ENCODE measurements at regions not wholly inside any gene's neighbourhood (a gene's known extent, or its start where the extent isn't known, plus 50 kb on each side); places are given as distances from the start of the nearest gene placed in this dataset.

DNA sequence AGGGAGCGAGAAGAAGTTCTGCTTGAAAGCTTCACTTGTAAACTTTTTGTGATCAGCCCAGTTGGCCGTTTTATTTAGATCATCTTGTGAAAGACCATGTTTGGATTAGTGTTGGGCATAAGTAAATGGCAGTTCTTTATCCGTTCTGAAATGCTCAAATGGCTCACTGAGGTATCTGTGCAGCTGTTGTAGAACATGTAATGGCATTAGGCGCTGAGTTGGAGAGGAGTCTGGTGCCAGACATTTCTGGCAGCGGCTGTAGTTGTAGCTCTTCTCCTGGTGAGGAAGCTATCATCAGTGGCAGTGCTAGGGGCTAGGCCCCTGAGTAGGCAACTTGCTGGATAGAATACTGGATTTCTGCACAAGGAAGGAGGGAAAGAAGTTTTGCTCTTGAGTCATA, 321.6 kb downstream of the LMO4 start:
- peaks cover 4% of the 10 kb centered on the region for H3K9me3 Mint-ChIP-seq (ENCODE audit: unreplicated experiment)
- no peaks in the 10 kb centered on the region for H3K36me3 Mint-ChIP-seq (ENCODE audit: low read depth, unreplicated experiment)
- Histone ChIP-seq H3K4me3 (ENCODE audit: insufficient read depth, low read depth, low read length) (no peak overlapping the region), H3K4me1 (ENCODE audit: insufficient read depth, low read length) (peaks cover under 1% of the 10 kb centered on the region), H3K79me2 (ENCODE audit: insufficient read depth, low read length) (no peaks in the 10 kb centered on the region), H3K27me3 (ENCODE audit: insufficient read depth, low read length) (no peaks in the 10 kb centered on the region), H2AFZ (ENCODE audit: low read depth, low read length) (no peak overlapping the region), H3K36me3 (ENCODE audit: insufficient read depth, low read length) (no peaks in the 10 kb centered on the region), H4K20me1 (ENCODE audit: insufficient read depth, low read length) (no peaks in the 10 kb centered on the region), H3K9ac (ENCODE audit: low read length) (no peak overlapping the region), H3K27ac (ENCODE audit: low read depth, low read length) (no peak overlapping the region), H3K4me2 (ENCODE audit: low read length) (no peak overlapping the region), H3K9me3 (ENCODE audit: insufficient read depth, low read depth, low read length) (no peaks in the 10 kb centered on the region)
- H3K4me3 Mint-ChIP-seq (ENCODE audit: unreplicated experiment) = no peak overlapping the region
- peaks cover under 1% of the 10 kb centered on the region for H3K4me1 Mint-ChIP-seq (ENCODE audit: low read depth, unreplicated experiment)
- TF ChIP-seq CTCF (IDR thresholded peaks at IDR 0.05; ENCODE audit: insufficient read depth, low read depth, low read length) (no peak), EZH2 (IDR thresholded peaks at IDR 0.05; ENCODE audit: insufficient read depth, low read length) (no peak)
- no peak overlapping the region for H3K27ac Mint-ChIP-seq (ENCODE audit: unreplicated experiment)
- H3K27me3 Mint-ChIP-seq (ENCODE audit: low read depth, unreplicated experiment) = no peaks in the 10 kb centered on the region
- FAIRE-seq (no peak), DNase-seq (ENCODE audit: low read depth) (no peak)

DNA sequence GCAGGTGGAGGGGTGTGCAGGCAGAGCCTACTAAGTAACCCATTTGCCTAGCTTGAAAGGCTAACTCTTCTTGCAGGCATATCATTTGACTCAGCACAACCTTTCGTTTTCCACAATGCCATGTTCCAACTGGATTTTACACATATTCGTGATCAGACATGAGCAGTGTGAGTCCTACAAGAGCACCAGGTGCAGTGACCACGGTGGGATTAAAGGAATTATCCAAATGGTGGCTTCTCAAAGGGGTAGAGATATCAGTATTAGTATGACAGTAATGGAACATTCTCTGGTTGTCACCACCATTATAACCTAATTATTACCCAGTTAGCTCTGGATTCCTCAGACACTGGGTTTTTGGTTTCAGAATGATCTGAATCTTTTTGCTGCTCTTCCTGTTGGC, 323.5 kb downstream of the LMO4 start:
- Histone ChIP-seq H2AFZ (ENCODE audit: low read depth, low read length) (no peak overlapping the region), H3K4me2 (ENCODE audit: low read length) (no peak overlapping the region), H3K9me3 (ENCODE audit: insufficient read depth, low read depth, low read length) (no peaks in the 10 kb centered on the region), H3K79me2 (ENCODE audit: insufficient read depth, low read length) (no peaks in the 10 kb centered on the region), H3K4me3 (ENCODE audit: insufficient read depth, low read depth, low read length) (no peak overlapping the region), H3K36me3 (ENCODE audit: insufficient read depth, low read length) (no peaks in the 10 kb centered on the region), H4K20me1 (ENCODE audit: insufficient read depth, low read length) (no peaks in the 10 kb centered on the region), H3K4me1 (ENCODE audit: insufficient read depth, low read length) (no peaks in the 10 kb centered on the region), H3K27me3 (ENCODE audit: insufficient read depth, low read length) (no peaks in the 10 kb centered on the region), H3K27ac (ENCODE audit: low read depth, low read length) (no peak overlapping the region), H3K9ac (ENCODE audit: low read length) (no peak overlapping the region)
- Mint-ChIP-seq H3K36me3 (ENCODE audit: low read depth, unreplicated experiment) (no peaks in the 10 kb centered on the region), H3K27ac (ENCODE audit: unreplicated experiment) (no peak overlapping the region), H3K4me1 (ENCODE audit: low read depth, unreplicated experiment) (no peaks in the 10 kb centered on the region), H3K27me3 (ENCODE audit: low read depth, unreplicated experiment) (no peaks in the 10 kb centered on the region), H3K4me3 (ENCODE audit: unreplicated experiment) (no peak overlapping the region), H3K9me3 (ENCODE audit: unreplicated experiment) (no peaks in the 10 kb centered on the region)
- FAIRE-seq = no peak
- no peak for DNase-seq (ENCODE audit: low read depth)
- no peak for TF ChIP-seq EZH2 (IDR thresholded peaks at IDR 0.05; ENCODE audit: insufficient read depth, low read length)
- TF ChIP-seq CTCF (IDR thresholded peaks at IDR 0.05; ENCODE audit: insufficient read depth, low read depth, low read length) = no peak

- no peaks in the 10 kb centered on the region for H3K36me3 Mint-ChIP-seq (ENCODE audit: low read depth, unreplicated experiment)
- no peak for FAIRE-seq
- no peak overlapping the region for H3K4me3 Mint-ChIP-seq (ENCODE audit: unreplicated experiment)
These were observed 336.5 kb downstream of the LMO4 start for GRCh38 chr1:87665151-87665550.

More at GRCh38 chr1:87665151-87665550, 336.5 kb downstream of the LMO4 start:
- no peaks in the 10 kb centered on the region for H3K27me3 Mint-ChIP-seq (ENCODE audit: low read depth, unreplicated experiment)
- H3K9me3 Mint-ChIP-seq (ENCODE audit: unreplicated experiment) = peaks cover 6% of the 10 kb centered on the region
- no peaks in the 10 kb centered on the region for H3K79me2 ChIP-seq (ENCODE audit: insufficient read depth, low read length)
- no peak overlapping the region for H2AFZ ChIP-seq (ENCODE audit: low read depth, low read length)
- H3K9ac ChIP-seq (ENCODE audit: low read length) = no peak overlapping the region
- H3K27ac ChIP-seq (ENCODE audit: low read depth, low read length) = no peak overlapping the region
- no peak overlapping the region for H3K4me2 ChIP-seq (ENCODE audit: low read length)
- no peaks in the 10 kb centered on the region for H3K36me3 ChIP-seq (ENCODE audit: insufficient read depth, low read length)
- TF ChIP-seq CTCF (IDR thresholded peaks at IDR 0.05; ENCODE audit: insufficient read depth, low read depth, low read length) (no peak), EZH2 (IDR thresholded peaks at IDR 0.05; ENCODE audit: insufficient read depth, low read length) (no peak)
- no peak for DNase-seq (ENCODE audit: low read depth)
- no peaks in the 10 kb centered on the region for H3K4me1 ChIP-seq (ENCODE audit: insufficient read depth, low read length)
- no peaks in the 10 kb centered on the region for H3K4me1 Mint-ChIP-seq (ENCODE audit: low read depth, unreplicated experiment)
- no peak overlapping the region for H3K27ac Mint-ChIP-seq (ENCODE audit: unreplicated experiment)
- no peaks in the 10 kb centered on the region for H3K9me3 ChIP-seq (ENCODE audit: insufficient read depth, low read depth, low read length)
- no peaks in the 10 kb centered on the region for H3K27me3 ChIP-seq (ENCODE audit: insufficient read depth, low read length)
- no peak overlapping the region for H3K4me3 ChIP-seq (ENCODE audit: insufficient read depth, low read depth, low read length)
- no peaks in the 10 kb centered on the region for H4K20me1 ChIP-seq (ENCODE audit: insufficient read depth, low read length)
